GM19328 (cell line): ENCODE measurements at regions not wholly inside any gene's neighbourhood (a gene's known extent, or its start where the extent isn't known, plus 50 kb on each side); places are given as distances from the start of the nearest gene placed in this dataset.

Experiments
- ATAC-seq: cut with Tn5 transposase; IDR thresholded peaks from one replicate; pipeline ENCODE4 v1.9.1; 2021; ENCODE audit warnings: mild to moderate bottlenecking, moderate library complexity; ENCODE audit not compliant: unreplicated experiment

DNA sequence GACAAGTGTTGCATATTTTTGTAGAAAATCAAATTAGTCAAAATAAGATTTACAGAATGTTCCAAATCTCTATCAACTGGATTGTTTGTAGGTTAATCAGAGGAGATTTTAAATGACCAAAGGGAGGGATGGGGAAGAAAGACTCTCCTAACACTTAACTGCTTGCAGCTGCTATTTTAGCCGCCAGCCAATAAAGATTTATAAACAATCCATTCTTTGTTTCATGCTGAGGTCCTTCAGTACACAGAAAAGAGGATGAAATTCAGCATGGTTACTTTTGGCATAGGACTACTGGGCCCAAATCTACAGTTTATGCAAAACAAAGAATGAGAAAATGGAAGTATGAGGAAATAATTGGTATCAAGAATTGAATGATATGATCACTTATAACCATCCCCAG, 86.4 kb upstream of the FN1 start:
- no peak for ATAC-seq

- ATAC-seq = no peak
Observed at GRCh38 chr2:215521031-215521430, 85.2 kb upstream of the FN1 start.

DNA sequence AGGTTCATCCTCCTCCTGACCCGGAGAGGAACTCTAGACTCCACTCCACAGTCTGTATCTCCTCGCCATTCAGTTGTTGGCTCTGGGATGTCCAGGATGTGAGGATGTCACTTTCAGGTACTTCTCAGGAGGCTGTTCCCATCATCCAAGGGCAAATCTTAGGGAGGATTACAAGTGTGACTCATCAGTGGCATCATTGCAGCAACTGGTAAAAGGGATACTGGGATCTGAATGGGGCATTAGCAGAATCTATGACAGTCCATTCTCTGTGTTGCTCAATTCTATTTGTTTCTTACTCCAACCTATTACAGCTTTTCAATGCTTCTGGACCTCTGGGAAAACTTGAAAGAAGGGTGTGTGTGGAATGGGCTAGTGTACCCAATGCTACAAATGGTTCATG, 81.5 kb upstream of the FN1 start:
- no peak for ATAC-seq

DNA sequence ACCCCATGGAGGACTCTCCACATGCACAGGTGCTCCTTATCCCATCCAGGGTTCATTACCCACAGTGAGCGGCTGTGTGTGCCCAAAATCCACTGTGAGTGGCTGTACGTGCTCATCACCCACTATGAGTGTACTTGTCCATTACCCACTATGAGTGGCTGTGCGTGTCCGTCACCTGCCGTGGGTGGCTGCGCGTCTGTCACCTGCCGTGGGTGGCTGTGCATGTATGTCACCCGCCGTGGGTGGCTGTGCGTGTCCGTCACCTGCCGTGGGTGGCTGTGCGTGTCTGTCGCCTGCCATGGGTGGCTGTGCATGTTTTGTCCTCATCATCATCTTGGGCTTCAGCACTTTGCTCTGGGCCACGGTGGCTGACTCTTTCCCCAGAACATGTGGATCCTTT, 78.6 kb upstream of the FN1 start:
- no peak for ATAC-seq

DNA sequence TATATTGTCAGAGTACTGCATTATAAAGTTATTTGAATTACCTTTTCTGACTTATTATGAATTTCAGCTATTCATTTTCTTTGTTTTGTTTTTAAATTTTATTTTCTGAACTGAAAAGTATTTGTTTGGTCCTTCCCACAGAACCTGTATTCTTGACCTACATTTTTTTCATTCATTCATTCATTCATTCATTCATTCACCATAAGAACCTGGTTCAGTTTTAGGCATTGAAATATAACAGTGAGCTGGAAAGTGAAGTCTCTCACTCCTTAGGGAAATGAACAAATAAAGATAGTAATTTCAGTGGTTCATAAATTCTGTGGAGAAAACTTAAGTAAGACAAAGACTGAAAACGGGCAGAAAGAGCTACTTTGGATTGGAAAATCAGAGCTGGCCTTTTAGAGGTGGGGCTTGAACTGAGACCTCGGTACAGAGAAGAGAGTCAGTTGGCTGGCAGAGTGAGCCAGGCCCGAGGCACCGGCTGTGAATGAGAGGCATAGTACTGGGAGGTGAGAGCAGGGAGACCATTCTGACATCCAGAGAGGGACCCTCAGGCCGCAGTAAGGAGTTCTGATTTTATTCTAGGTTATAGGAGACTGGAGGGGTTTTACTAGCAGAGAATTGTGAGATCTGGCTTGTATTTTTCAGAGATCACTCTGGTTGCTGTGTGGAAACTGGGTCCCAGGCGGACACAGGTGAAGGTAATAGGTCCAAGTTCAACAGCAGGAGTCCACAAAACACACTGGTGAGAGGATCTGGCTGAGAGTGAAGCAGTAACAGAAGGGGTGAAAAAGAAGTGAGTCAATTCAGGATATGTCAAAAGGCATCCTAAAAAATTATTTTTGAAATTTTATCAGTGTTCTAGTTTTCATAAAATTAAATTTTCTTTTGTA, 75.8 kb upstream of the FN1 start:
- no peak for ATAC-seq

DNA sequence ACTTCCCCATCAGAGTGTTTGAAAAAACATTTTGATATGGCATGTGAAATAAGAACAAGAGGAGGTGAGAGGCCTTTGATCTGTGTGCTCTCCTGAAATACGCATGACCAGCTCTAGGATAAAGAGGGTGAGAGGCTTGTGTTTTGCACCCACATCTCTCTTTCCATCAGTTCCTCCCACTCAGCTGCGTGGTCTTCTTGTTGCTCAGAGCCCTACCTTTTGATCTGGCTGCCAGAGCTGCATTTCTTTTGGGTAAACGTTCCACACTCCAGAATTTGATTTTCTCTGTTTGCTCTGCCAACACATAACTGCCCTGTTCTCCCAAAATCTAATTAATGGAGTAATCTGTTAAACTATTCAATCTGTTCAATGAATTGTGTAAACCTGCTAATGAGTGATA, 72.0 kb upstream of the FN1 start:
- ATAC-seq = no peak

DNA sequence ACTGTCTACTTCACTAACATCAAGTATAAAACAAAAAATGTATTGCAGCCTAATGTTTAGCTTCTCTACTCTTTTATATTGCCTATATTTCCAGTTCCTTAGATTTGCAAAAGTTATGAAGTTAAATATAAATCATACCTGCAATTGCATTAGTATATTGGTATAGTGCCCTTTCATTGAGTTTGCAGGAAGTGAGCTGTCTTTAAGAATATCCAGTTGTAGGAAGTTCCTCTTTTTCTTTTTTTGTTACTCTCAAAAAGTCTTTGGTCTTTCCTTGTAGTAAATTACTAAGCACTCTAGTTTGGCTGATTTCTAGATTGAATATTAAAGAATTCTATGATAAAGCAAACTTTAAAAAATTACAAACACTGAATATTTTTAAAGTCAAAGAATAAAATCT, 71.3 kb upstream of the FN1 start:
- no peak for ATAC-seq

DNA sequence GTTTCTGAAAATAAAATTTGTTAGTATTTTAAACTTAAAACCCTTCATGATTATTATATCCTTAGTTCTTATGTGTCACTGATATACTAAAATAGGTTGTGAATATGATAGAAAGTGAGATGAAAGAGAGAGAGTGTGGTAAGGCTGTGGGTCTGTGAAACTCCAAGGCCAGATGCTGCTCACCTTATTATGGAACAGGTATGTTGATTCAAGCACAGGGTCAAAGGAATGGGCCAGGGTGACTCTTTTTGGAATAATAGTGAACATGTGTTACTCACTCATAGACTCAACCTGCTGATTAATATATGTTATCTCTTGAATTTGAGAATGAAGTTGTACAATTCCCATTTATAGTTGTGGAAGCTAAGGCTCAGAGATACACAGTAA, 70.7 kb upstream of the FN1 start:
- ATAC-seq = no peak

- ATAC-seq = no peak
Observed at GRCh38 chr2:215505044-215505786, 69.3 kb upstream of the FN1 start.

GRCh38 chr2:215504547-215504946, 68.7 kb upstream of the FN1 start:
- no peak for ATAC-seq

DNA sequence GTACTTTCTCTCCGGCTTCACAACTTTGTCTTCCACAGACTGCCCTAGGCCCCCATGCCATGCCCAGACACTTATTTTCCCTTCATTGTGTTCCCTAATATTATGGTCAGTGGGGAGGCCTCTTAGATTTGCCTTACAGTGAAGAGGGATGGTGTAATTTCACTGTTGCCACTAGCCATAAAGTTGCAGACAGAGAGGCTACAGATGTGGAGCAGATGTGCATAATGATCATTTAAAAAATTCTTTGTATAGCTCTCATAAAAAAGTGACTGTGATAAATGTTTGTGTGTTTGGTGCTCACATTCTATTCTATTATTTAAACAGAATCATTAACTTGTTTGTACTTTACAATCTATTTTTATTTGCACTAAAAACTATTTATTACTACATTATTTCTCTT, 67.5 kb upstream of the FN1 start:
- no peak for ATAC-seq

- ATAC-seq = no peak
Observed at GRCh38 chr2:215500466-215500865, 64.6 kb upstream of the FN1 start.

GRCh38 chr2:215499331-215499730, 63.5 kb upstream of the FN1 start:
- ATAC-seq = no peak

DNA sequence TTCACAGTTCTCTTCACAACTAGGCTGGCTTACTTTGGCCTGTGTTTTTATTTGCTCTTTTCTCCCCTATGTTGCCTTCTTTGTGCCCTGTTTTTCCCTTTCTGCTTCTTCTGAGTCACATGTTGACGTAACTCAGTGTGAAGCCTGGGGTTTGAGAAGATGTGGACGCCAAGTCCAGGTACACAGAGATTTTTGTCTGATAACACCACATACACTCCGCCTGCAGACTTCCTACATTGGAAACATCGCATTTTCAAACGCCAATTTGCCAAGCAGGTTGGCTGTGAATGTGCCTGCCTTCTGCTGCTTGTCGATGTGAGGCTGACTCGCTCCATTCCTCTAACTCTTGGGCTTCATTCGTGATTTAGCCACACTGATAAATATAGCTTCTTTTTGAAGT, 62.6 kb upstream of the FN1 start:
- no peak for ATAC-seq

DNA sequence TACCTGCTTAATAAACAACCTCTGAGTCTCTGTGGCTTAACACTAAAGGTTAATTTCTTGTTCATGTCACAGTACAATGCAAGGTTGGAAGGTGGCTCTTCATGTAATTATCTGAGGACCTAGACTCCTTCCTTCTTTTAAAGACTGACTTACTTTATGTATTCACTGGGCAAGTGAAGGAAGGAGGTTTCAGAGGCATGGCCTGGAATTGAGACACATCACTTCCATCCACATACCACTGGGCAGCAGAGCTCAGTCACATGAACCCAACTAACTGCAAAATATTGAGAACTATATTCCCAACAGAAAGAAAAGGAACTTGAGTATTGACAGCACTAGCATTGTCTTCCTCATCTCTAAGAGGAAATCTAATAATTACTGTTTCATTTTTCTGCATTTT, 57.5 kb upstream of the FN1 start:
- ATAC-seq = no peak

GRCh38 chr2:215489288-215489848, 53.5 kb upstream of the FN1 start:
- ATAC-seq = no peak

DNA sequence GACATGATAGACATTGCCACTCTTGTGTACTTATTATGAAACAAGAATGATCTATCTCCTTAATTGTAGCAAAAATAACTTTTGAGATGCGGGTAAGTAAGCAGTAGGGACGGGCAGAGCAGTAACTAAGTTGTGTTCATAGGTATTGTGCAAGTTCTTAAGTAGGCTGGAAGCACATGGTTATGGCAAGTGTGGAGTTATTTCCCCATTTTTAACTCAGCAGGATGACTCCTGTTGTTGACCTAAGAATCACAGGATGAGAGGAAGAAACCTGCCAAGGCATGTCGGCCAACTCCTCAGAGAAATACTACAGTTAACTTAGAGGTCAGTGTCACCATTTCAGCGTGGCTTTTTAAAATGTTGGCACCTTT, 51.1 kb upstream of the FN1 start:
- ATAC-seq = no peak

GRCh38 chr2:215486291-215487001, 50.6 kb upstream of the FN1 start:
- ATAC-seq = no peak
